HG02798 (cell line): ENCODE measurements at regions not wholly inside any gene's neighbourhood (a gene's known extent, or its start where the extent isn't known, plus 50 kb on each side); places are given as distances from the start of the nearest gene placed in this dataset.
"Not testable (repeated sequence)": the region's sequence is repeated elsewhere in the genome, so short reads cannot be mapped to it uniquely, and the experiment has no call there.

ENCODE experiments used
- ATAC-seq: cut with Tn5 transposase; IDR thresholded peaks from one replicate; pipeline ENCODE4 v1.9.1; 2021; ENCODE audit warnings: mild to moderate bottlenecking; ENCODE audit not compliant: unreplicated experiment, poor library complexity

- no peak for ATAC-seq
Observed at GRCh38 chr3:20752416-20752815, 566.4 kb upstream of the SGO1 start.

- no peak for ATAC-seq
Observed at GRCh38 chr3:20751296-20751695, 565.3 kb upstream of the SGO1 start.

GRCh38 chr3:20747741-20748140 lies 561.7 kb upstream of the SGO1 start:
- ATAC-seq: no peak

- no peak for ATAC-seq
Observed at GRCh38 chr3:20743553-20744321, 557.7 kb upstream of the SGO1 start.

GRCh38 chr3:20742903-20743552 lies 557.0 kb upstream of the SGO1 start:
- ATAC-seq: no peak

GRCh38 chr3:20741381-20741780 lies 555.4 kb upstream of the SGO1 start:
- no peak for ATAC-seq

- no peak for ATAC-seq
Observed at GRCh38 chr3:20739814-20740213, 553.8 kb upstream of the SGO1 start.

GRCh38 chr3:20736287-20736852 lies 550.4 kb upstream of the SGO1 start:
- ATAC-seq: no peak

GRCh38 chr3:20729185-20729584 lies 543.2 kb upstream of the SGO1 start:
- no peak for ATAC-seq

- ATAC-seq: no peak
Observed at GRCh38 chr3:20726786-20727185, 540.8 kb upstream of the SGO1 start.

GRCh38 chr3:20724241-20724640 lies 538.2 kb upstream of the SGO1 start:
- ATAC-seq: no peak

GRCh38 chr3:20716425-20716824 lies 530.4 kb upstream of the SGO1 start:
- not testable (repeated sequence) for ATAC-seq

GRCh38 chr3:20701641-20702040 lies 515.6 kb upstream of the SGO1 start:
- no peak for ATAC-seq

- ATAC-seq: no peak
Observed at GRCh38 chr3:20700714-20701113, 514.7 kb upstream of the SGO1 start.

- no peak for ATAC-seq
Observed at GRCh38 chr3:20698896-20699295, 512.9 kb upstream of the SGO1 start.

- no peak for ATAC-seq
Observed at GRCh38 chr3:20696388-20697150, 510.6 kb upstream of the SGO1 start.

- no peak for ATAC-seq
Observed at GRCh38 chr3:20692675-20693074, 506.7 kb upstream of the SGO1 start.

GRCh38 chr3:20683910-20684309 lies 497.9 kb upstream of the SGO1 start:
- no peak for ATAC-seq

GRCh38 chr3:20682573-20682972 lies 496.6 kb upstream of the SGO1 start:
- ATAC-seq: no peak

- ATAC-seq: no peak
Observed at GRCh38 chr3:20680990-20681628, 495.1 kb upstream of the SGO1 start.
